ENCODE measurements at regions not wholly inside any gene's neighbourhood (a gene's known extent, or its start where the extent isn't known, plus 50 kb on each side); places are given as distances from the start of the nearest gene placed in this dataset.

GRCh38 chr12:43022838-43023237 lies 433.3 kb upstream of the PRICKLE1 start:
- H3K4me1 ChIP-seq (ENCODE audit: insufficient read depth, low read length, poor library complexity, severe bottlenecking) = no peaks in the 10 kb centered on the region
- no peaks in the 10 kb centered on the region for H3K9me3 ChIP-seq (ENCODE audit: insufficient read depth, low read depth, low read length)
- H4K20me1 ChIP-seq (ENCODE audit: insufficient read depth, low read length, poor library complexity, severe bottlenecking) = no peaks in the 10 kb centered on the region
- H3K9ac ChIP-seq (ENCODE audit: low read depth, low read length, poor library complexity, severe bottlenecking) = no peak overlapping the region
- no peaks in the 10 kb centered on the region for H3K9me2 ChIP-seq (replicated peaks; ENCODE audit: low read depth, low read length)
- no peaks in the 10 kb centered on the region for H3K27me3 ChIP-seq (ENCODE audit: insufficient read depth, low read length, poor library complexity, severe bottlenecking)
- TF ChIP-seq CTCF (conservative IDR thresholded peaks at IDR 0.05; ENCODE audit: low read length) (no peak), EZH2phosphoT487 (IDR thresholded peaks at IDR 0.05; ENCODE audit: borderline replicate concordance) (no peak)
- H3K4me2 ChIP-seq (ENCODE audit: low read depth, low read length, poor library complexity, severe bottlenecking) = no peak overlapping the region
- no peaks in the 10 kb centered on the region for H3K36me3 ChIP-seq (ENCODE audit: insufficient read depth, low read length)
- no peak overlapping the region for H3K4me3 ChIP-seq (ENCODE audit: low read length, poor library complexity, severe bottlenecking)
- no peaks in the 10 kb centered on the region for H3K79me2 ChIP-seq (ENCODE audit: insufficient read depth, low read length)
- H3F3A ChIP-seq (ENCODE audit: low read depth) = no peaks in the 10 kb centered on the region
- H2AFZ ChIP-seq (ENCODE audit: low read length) = no peak overlapping the region

GRCh38 chr12:43015090-43015737 lies 425.7 kb upstream of the PRICKLE1 start:
- no peak for TF ChIP-seq EZH2phosphoT487 (IDR thresholded peaks at IDR 0.05; ENCODE audit: borderline replicate concordance)
- TF ChIP-seq CTCF (conservative IDR thresholded peaks at IDR 0.05; ENCODE audit: low read length) = no peak
- no peaks in the 10 kb centered on the region for H3K36me3 ChIP-seq (ENCODE audit: insufficient read depth, low read length)
- no peaks in the 10 kb centered on the region for H3F3A ChIP-seq (ENCODE audit: low read depth)
- H4K20me1 ChIP-seq (ENCODE audit: insufficient read depth, low read length, poor library complexity, severe bottlenecking) = no peaks in the 10 kb centered on the region
- H3K4me1 ChIP-seq (ENCODE audit: insufficient read depth, low read length, poor library complexity, severe bottlenecking) = no peaks in the 10 kb centered on the region
- no peak overlapping the region for H3K4me2 ChIP-seq (ENCODE audit: low read depth, low read length, poor library complexity, severe bottlenecking)
- no peaks in the 10 kb centered on the region for H3K27me3 ChIP-seq (ENCODE audit: insufficient read depth, low read length, poor library complexity, severe bottlenecking)
- H3K9me2 ChIP-seq (replicated peaks; ENCODE audit: low read depth, low read length) = no peaks in the 10 kb centered on the region
- H3K4me3 ChIP-seq (ENCODE audit: low read length, poor library complexity, severe bottlenecking) = no peak overlapping the region
- H3K9me3 ChIP-seq (ENCODE audit: insufficient read depth, low read depth, low read length) = no peaks in the 10 kb centered on the region
- H3K9ac ChIP-seq (ENCODE audit: low read depth, low read length, poor library complexity, severe bottlenecking) = no peak overlapping the region
- no peaks in the 10 kb centered on the region for H3K79me2 ChIP-seq (ENCODE audit: insufficient read depth, low read length)
- no peak overlapping the region for H2AFZ ChIP-seq (ENCODE audit: low read length)

- Histone ChIP-seq H2AFZ (ENCODE audit: low read length) (no peak overlapping the region), H3K9me2 (replicated peaks; ENCODE audit: low read depth, low read length) (no peaks in the 10 kb centered on the region), H3K9ac (ENCODE audit: low read depth, low read length, poor library complexity, severe bottlenecking) (no peak overlapping the region), H3K4me2 (ENCODE audit: low read depth, low read length, poor library complexity, severe bottlenecking) (no peak overlapping the region), H3K79me2 (ENCODE audit: insufficient read depth, low read length) (no peaks in the 10 kb centered on the region), H3K9me3 (ENCODE audit: insufficient read depth, low read depth, low read length) (no peaks in the 10 kb centered on the region), H3F3A (ENCODE audit: low read depth) (no peaks in the 10 kb centered on the region), H3K4me1 (ENCODE audit: insufficient read depth, low read length, poor library complexity, severe bottlenecking) (no peaks in the 10 kb centered on the region), H3K4me3 (ENCODE audit: low read length, poor library complexity, severe bottlenecking) (no peak overlapping the region), H4K20me1 (ENCODE audit: insufficient read depth, low read length, poor library complexity, severe bottlenecking) (no peaks in the 10 kb centered on the region), H3K36me3 (ENCODE audit: insufficient read depth, low read length) (no peaks in the 10 kb centered on the region), H3K27me3 (ENCODE audit: insufficient read depth, low read length, poor library complexity, severe bottlenecking) (no peaks in the 10 kb centered on the region)
- TF ChIP-seq EZH2phosphoT487 (IDR thresholded peaks at IDR 0.05; ENCODE audit: borderline replicate concordance) (no peak), CTCF (conservative IDR thresholded peaks at IDR 0.05; ENCODE audit: low read length) (no peak)
These were observed 421.9 kb upstream of the PRICKLE1 start for GRCh38 chr12:43011383-43011926.
